Nephron progenitor cell (in vitro differentiated cells): ENCODE measurements at regions not wholly inside any gene's neighbourhood (a gene's known extent, or its start where the extent isn't known, plus 50 kb on each side); places are given as distances from the start of the nearest gene placed in this dataset.
"Not testable (repeated sequence)": the region's sequence is repeated elsewhere in the genome, so short reads cannot be mapped to it uniquely, and the experiment has no call there.

Source experiments
- DNase-seq: peaks from one replicate; pipeline ENCODE4 v3.0.0; 2021
- H3K27ac Mint-ChIP-seq: 2 replicates; pipeline ENCODE4 v1.8.0; 2021; ENCODE audit warnings: mild to moderate bottlenecking, moderate library complexity, mixed read lengths
- H3K27me3 Mint-ChIP-seq: 2 replicates; pipeline ENCODE4 v1.8.0; 2021; ENCODE audit warnings: mild to moderate bottlenecking, low read depth, mixed read lengths; ENCODE audit not compliant: poor library complexity
- H3K36me3 Mint-ChIP-seq: 2 replicates; pipeline ENCODE4 v1.8.0; 2021; ENCODE audit warnings: low read depth, mixed read lengths
- H3K4me1 Mint-ChIP-seq: 2 replicates; pipeline ENCODE4 v1.8.0; 2021; ENCODE audit warnings: mixed read lengths
- H3K4me3 Mint-ChIP-seq: 2 replicates; pipeline ENCODE4 v1.8.0; 2021; ENCODE audit warnings: mild to moderate bottlenecking, moderate library complexity, mixed read lengths
- H3K9me3 Mint-ChIP-seq: 2 replicates; pipeline ENCODE4 v1.8.0; 2021; ENCODE audit warnings: mild to moderate bottlenecking, moderate library complexity, mixed read lengths
- TF ChIP-seq, protein P1 (sequence below): fragments of 200-600 bp; sonication (generic); IDR thresholded peaks from 2 replicates; pipeline ENCODE4 v1.5.0; 2021; ENCODE audit warnings: antibody characterized with exemption

DNA sequence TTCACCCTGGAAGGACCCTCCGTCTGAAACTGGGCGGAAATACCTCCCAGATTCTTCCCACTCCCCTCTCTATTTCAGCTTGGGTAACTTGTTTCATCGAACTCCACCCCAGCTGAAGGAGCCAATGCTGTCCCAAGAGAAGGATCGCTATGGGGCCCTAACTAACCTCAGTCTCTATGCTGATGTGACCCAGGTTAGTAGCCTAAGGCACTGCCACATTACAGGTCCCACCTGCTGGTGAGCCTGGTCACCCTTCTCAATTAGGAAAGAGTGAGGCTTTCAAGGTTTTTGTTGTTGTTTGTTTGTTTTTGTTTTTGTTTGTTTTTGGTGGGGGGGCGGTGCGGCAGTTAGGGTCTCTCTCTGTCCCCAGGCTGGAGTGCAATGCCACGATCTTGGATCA is 168.4 kb downstream of the OR2B2 start:
- H3K4me1 Mint-ChIP-seq, result peaks cover 26% of the 10 kb centered on the region
- H3K4me3 Mint-ChIP-seq, result peak overlapping the region; percentile 49
- no peaks in the 10 kb centered on the region for H3K36me3 Mint-ChIP-seq
- no peak overlapping the region for H3K27ac Mint-ChIP-seq
- TF ChIP-seq, protein P1, sequence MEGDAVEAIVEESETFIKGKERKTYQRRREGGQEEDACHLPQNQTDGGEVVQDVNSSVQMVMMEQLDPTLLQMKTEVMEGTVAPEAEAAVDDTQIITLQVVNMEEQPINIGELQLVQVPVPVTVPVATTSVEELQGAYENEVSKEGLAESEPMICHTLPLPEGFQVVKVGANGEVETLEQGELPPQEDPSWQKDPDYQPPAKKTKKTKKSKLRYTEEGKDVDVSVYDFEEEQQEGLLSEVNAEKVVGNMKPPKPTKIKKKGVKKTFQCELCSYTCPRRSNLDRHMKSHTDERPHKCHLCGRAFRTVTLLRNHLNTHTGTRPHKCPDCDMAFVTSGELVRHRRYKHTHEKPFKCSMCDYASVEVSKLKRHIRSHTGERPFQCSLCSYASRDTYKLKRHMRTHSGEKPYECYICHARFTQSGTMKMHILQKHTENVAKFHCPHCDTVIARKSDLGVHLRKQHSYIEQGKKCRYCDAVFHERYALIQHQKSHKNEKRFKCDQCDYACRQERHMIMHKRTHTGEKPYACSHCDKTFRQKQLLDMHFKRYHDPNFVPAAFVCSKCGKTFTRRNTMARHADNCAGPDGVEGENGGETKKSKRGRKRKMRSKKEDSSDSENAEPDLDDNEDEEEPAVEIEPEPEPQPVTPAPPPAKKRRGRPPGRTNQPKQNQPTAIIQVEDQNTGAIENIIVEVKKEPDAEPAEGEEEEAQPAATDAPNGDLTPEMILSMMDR, result no peak
- no peak for DNase-seq
- H3K9me3 Mint-ChIP-seq, result no peaks in the 10 kb centered on the region
- peaks cover 59% of the 10 kb centered on the region for H3K27me3 Mint-ChIP-seq

DNA sequence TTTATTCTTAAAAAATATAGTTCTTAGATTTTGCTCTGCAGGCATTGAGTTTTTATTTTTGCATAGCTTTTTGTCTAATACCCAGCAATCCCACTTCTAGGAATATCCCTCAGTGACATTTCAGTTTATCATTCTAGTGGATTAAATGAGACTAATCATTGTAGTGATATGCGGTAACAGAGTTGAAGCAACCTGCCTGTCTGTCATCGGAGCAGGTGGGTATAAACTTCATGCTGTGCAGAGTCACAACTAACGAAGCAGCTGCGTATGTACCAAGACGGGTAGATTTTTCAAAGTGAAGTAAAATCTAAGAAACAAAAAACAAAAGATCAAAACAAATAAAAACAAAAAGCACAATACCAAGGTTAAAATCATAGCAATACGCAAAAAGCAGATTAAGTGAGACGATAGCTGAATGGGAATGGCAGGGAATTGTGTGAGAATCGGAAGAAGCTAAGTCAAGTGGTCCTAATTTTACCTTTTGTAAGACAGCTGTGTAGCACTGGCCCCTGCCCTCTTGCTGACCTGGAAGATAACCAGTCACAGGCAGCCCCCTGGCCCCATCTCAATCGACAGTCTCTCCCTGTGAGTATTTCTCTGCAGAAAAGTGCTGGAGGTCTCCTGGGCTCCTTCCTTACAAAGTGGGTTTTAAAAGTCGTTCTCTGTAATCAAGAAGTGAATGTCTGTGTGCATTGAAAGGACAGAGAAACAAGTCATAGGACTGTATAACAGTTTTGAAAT is 169.2 kb downstream of the OR2B2 start:
- Mint-ChIP-seq H3K4me1 (peaks cover 26% of the 10 kb centered on the region), H3K4me3 (peak overlapping the region; percentile 49), H3K27ac (no peak overlapping the region), H3K27me3 (peaks cover 57% of the 10 kb centered on the region), H3K36me3 (no peaks in the 10 kb centered on the region), H3K9me3 (no peaks in the 10 kb centered on the region)
- TF ChIP-seq, protein P1, result no peak
- DNase-seq, result peak; percentile 27

DNA sequence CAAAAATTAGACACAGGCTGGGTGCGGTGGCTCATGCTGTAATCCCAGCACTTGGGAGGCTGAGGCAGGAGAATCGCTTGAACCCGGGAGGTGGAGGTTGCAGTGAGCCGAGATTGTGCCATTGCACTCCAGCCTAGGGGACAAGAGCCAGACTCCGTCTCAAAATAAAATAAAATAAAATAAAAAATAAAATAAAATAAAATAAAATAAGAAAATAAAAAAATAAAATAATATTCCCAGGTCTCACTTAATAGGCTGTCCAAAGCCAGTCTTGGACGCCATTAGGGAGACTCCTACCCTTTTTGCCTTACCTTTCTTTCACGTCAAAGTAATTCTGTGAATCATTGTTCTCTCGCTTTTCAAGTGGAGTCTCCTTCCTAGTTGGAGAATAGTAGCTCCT is 172.3 kb downstream of the OR2B2 start:
- Mint-ChIP-seq H3K4me1 (peaks cover 20% of the 10 kb centered on the region), H3K27me3 (peaks cover 37% of the 10 kb centered on the region)
- not testable (repeated sequence) for H3K4me3 Mint-ChIP-seq, H3K36me3 Mint-ChIP-seq, H3K9me3 Mint-ChIP-seq, DNase-seq, H3K27ac Mint-ChIP-seq

DNA sequence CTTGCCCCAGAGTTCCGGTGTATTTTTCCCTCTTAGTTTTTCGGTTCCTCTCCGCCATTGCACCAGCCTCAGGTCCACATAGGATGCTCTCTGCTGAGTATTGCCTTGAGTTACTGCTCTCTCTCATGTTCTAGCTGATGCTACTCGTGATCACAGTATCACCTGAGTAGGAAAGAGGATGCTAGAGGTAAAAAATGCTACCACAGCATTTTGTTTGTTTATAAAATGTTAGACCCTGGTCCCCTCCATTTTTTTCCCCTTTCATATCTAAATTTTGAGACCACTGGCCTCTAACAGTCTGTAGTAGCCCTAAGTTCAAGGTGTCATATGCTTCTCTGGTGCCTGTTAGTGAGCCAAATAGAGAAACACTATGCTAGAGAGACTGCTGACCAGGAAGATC is 175.5 kb downstream of the OR2B2 start:
- no peak for DNase-seq
- Mint-ChIP-seq H3K27ac (no peak overlapping the region), H3K27me3 (peaks cover 28% of the 10 kb centered on the region), H3K36me3 (no peaks in the 10 kb centered on the region), H3K4me1 (no peaks in the 10 kb centered on the region), H3K4me3 (no peak overlapping the region), H3K9me3 (no peaks in the 10 kb centered on the region)
- TF ChIP-seq, protein P1, result no peak

DNA sequence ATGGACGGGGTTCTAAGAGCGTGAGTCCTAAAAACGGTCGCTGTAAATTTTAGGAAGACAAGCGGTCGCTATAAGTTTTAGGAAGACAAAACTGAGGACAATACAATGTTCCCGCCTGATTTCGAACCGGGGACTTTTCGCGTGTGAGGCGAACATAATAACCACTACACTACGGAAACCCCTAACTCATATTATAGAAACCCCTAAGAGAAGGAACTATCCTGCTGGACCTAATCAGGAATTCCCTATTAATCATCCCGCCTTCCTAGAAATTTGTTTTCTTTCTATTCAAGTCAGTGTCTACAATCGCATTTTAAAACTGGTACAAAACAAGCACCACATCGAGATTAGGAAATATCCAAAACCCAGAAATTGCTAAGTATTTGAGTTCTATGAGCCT is 183.8 kb downstream of the OR2B2 start:
- Mint-ChIP-seq H3K27me3 (peaks cover 56% of the 10 kb centered on the region), H3K4me3 (no peak overlapping the region), H3K27ac (no peak overlapping the region), H3K4me1 (no peaks in the 10 kb centered on the region), H3K36me3 (no peaks in the 10 kb centered on the region), H3K9me3 (peaks cover 15% of the 10 kb centered on the region)
- TF ChIP-seq, protein P1, result no peak
- no peak for DNase-seq

DNA sequence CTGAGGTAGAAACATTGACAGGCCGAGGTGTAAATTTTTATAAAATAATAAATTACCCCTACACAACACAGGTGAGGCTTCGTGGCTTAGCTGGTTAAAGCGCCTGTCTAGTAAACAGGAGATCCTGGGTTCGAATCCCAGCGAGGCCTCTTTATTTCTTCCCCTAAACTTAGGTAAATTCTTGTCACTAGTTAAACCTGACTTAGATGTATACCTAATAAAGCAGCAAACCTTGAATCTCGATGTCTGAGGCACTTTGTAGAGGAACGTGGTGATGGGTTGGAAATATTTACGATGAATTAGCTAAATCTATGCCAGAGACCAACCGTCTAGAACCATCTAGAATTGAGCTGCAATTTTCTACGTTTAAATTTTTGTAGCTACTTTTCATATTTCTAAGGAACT is 185.6 kb downstream of the OR2B2 start:
- TF ChIP-seq, protein P1, result no peak
- H3K4me1 Mint-ChIP-seq, result peaks cover 4% of the 10 kb centered on the region
- H3K36me3 Mint-ChIP-seq, result no peaks in the 10 kb centered on the region
- H3K27ac Mint-ChIP-seq, result no peak overlapping the region
- no peak overlapping the region for H3K4me3 Mint-ChIP-seq
- DNase-seq, result no peak
- peaks cover 49% of the 10 kb centered on the region for H3K27me3 Mint-ChIP-seq
- H3K9me3 Mint-ChIP-seq, result peaks cover 15% of the 10 kb centered on the region
